Activated T-cell treated with anti-CD3 and anti-CD28 coated beads for 1 hour (primary cell): ENCODE measurements at regions not wholly inside any gene's neighbourhood (a gene's known extent, or its start where the extent isn't known, plus 50 kb on each side); places are given as distances from the start of the nearest gene placed in this dataset.

Experiments used
- DNase-seq: peaks from one replicate; pipeline ENCODE4 v3.0.0-alpha.2; 2020; ENCODE audit warnings: low read depth

DNA sequence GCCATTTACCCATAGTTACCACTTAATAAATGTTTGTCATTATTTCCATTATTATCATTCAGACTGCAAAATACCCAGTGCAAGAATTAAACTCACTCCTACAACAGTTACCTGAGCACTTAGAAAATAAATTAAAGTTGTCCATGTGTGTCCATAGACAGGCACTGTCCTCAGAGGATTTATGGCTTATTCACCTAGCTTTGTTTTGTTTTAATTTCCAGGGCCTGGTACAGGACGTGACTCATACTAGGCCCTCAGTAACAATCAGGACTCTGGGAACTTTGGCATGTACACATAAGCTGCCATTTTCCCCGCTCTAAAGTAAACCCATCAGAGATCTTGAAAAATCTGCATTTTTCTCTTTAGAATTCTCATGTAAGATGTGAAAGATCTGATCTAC is 458.5 kb upstream of the ARRDC4 start:
- no peak for DNase-seq

DNA sequence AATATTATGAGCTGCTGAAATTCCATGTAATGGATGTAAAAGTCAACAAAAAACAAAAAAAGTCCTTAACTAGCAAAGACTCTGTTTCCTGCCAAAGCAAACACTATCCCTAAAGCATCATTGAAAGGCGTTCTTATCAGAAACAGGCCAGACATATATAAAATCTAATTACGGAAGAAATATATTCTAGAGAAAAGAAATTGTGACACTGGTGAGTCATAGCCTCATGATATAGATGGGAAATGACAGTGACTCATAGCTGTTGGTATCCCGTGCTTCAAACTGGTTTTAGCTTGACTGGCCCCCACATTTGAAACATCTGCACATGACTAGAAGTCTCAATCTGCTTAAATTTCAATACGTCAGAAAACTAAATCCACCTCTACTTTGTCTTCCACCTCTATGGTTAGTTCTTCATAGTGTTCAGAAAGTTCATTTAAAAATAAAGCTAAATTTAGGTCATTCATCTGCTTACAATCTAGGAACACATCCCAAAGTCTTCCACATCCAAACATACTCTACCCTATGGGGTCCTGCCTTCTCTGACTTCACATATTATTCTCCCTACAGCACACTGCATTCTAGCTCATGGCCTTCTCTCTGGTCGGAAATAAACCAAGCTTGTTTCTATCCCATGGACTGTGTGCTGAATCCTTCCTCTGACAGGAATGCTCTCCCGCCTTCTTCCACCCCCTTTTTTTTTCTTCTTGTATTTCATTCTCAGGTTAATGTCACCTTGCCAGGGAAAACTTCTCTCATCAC is 456.3 kb upstream of the ARRDC4 start:
- DNase-seq = no peak

DNA sequence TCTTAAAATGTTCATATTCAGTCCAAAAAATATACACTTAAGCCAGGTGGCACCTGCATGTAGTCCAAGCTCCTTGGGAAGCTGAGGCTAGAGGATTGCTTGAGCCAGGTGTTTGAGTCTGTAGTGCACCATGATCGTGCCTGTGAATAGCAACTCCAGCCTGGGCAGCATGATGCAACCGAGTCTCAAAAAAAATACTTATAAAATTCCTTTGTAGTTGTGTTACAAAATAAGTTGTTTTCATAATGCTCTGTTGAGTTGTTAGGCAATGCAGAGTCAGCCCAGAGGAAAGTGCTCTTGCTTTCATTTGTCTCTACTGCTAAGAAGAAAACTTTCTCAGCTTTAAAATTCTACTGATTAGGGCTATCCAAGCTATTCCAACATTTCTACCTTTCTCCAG is 442.8 kb upstream of the ARRDC4 start:
- no peak for DNase-seq

DNA sequence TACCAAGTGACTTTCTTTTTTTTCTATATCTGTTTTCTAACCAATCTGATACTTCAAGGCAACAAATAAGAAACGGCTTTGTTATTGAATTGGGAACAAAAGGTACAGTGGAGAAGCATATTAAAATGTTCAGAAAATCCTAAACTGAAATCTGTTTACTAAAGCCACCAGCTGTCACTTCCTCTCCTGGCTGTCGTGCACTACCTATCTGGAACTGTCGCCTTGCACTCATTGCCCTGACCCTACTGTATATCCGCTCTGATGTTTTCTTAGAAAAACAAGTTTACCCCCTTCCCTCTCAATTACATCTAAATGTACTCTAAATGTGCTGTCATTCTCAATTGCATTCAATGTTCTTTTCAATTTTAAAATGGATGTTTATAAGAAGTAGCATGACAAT is 439.8 kb upstream of the ARRDC4 start:
- no peak for DNase-seq

DNA sequence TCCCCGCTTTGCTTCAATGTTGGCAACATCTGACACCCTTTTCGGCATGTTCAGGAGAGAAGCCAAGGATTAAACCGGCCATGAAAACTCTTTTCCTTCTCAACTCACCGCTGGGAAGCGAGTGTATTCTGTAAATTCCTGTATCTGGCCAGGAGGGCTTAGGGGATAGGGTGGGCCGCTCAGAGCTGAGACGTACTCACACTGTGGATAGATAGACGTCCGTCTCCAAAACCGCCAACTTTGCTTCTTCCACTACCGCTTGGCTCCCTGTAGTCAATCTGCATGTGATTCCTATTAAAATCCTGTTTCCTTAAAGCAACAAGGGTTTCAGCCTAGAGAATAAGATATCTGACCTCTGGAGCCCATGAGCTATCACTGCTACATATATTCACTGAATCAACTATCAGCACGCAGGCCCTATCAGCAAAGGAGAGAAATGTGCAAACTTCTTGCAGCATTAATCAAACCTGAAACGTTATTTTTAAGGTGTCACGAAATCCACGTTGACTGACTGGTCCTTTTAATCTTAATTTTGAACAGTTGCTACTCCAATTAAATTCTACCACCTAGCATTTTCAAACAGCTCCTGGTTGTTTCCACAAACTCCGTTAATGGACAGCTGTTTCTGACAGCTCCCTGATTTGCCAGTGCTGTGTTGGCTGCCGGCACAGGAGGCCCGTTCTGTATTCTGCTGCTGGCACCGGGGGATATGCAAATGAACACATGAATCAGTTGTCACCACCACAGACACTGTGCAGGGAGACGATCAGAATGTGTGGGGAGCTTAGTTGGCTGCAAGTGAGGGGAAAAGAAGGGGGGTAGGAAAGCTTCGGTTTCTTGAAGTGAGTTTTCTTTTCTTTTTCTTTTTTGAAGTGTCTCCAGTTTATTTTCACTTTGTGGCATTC is 438.9 kb upstream of the ARRDC4 start:
- DNase-seq = no peak

DNA sequence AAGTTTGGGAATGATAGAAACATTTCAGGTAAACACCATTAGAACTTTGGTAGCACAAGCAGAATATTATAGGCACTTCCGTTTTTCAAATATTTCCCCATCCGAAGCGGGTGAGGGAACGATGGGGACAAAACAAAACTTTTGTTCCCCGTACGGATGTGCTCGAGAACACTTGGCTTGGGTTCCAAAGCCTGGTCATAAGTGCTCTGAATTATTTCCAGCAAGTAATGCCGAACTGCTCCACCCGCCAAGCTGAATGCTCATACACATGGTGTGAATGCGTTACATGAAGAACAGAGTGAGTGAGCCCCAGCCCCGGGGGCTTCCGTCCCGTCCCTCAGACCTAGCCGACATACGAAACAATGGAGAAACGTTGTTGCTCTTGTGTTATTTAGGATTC is 438.2 kb upstream of the ARRDC4 start:
- no peak for DNase-seq

DNA sequence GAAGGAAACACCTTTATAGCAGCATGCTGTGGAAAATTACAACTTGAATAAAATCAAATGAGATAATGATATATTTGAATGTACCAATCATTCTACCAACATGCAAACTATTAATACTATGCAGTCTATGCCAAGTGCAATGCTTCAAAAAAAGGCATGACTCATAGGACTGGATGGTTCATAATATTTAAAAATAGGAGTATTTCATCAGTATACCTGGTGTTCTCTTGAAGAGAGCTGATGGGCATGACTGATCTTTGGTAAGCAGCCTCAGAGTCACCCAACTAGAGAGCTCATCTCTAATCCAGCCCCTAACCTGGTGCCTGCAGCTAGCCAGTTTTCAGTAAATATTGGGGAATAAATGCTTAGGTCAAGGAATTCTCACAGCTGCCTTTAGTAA is 434.7 kb upstream of the ARRDC4 start:
- DNase-seq = no peak

DNA sequence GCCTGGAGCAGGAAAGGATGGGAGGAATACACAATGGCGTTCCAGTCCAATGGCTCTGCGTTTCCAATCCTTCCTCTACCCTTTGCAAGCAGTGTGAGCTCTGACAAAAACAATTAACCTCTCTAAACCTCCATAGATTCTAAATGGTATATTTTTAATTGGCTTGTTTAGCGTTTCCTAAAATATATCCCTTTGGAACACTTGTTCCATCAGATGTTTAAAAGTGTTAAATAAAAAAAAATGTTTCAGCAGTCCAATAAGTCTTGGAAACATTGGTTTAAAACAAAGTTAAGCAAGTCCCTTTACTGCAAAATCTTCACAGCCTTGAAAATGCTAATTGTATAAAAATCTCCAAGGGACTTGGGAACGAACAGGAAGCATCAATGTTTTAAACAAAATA is 432.3 kb upstream of the ARRDC4 start:
- no peak for DNase-seq

DNA sequence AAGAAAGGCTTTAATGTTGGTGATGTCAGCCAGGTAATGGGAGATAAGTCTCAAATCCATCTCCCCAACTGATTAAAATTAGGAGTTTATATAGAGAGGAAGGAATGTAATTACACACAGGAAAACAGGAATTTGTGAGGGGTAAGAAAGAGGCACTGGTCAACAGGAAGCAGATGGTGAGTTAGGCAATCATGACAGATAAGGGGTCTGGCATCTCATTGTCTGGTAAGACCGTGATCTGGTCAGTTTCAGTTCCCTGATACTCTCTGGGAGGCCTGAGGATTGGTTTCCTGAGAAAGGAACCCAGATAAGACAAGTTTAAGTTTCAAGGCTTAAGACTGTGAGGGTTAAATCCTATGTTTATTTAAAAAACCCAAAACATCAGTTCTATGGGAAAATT is 414.7 kb upstream of the ARRDC4 start:
- no peak for DNase-seq

DNA sequence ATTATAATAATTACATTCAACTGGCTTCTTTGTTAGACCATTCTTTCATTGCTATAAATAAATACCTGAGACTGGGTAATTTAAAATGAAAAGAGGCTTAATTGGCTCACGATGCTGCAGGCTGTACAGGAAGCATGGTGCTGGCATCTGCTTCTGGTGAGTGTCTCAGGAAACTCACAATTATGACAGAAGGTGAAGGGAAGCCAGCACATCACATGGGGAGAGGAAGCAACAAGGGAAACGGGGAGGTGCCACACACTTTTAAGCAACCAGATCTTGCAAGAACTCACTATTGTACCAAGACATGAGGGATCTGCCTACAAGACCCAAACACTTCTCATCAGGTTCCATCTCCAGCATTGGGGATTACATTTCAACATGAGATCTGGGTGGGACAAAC is 413.1 kb upstream of the ARRDC4 start:
- no peak for DNase-seq

DNA sequence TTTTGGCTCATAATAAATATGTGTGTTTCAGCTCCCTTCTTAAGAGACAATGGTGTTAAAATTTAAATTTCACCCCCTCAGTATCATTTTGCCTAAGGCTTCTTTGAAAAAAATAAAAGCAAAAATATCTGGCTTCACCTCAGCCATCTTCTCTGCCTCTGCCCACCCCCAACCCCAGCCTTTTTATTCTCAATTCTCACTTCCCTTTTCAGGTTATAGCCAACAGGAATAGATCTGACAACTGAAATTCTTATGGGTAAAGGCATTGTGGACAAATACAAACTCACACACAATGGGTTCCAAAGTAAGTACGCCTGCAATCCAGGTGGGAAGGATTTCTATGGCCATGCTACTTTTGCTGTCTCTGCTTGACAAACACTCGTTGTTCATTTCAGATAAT is 399.0 kb upstream of the ARRDC4 start:
- DNase-seq = no peak

DNA sequence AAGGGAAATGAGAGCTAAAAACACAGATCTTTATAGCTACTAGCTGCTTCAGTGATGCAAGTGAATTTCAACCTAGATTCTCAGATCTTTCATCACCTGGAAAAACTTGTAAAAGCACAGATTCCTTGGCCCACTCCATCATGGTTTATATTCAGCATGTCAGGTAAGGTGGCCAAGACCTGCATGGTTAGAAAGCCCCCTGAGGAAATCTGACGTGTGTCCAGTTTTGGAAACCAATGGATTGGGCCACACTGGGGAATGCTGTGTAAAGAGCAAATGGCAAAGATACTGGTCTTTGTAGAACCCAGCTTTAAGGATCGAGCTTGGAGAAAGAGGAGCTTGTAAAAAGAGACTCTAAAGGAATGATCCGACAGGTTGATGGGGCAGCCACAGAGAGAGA is 397.0 kb upstream of the ARRDC4 start:
- no peak for DNase-seq

DNA sequence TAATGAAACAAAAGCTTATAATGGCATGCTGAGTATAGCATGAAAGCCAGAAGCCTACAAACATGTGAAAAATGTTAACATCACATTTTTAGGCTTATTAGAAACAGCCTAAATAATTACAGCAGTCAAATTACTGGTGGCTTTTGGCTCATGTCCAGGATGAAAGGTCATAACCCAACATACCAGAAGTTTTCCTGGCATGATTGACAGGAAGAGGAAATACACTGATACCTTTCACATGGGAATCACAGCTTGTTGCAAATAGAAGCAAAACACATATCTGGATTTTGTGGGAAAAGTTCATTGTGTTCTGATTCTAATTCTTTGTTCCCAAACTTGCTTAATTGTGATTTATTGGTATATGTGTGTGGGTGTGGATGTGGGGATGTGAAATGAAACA is 393.5 kb upstream of the ARRDC4 start:
- DNase-seq = no peak

DNA sequence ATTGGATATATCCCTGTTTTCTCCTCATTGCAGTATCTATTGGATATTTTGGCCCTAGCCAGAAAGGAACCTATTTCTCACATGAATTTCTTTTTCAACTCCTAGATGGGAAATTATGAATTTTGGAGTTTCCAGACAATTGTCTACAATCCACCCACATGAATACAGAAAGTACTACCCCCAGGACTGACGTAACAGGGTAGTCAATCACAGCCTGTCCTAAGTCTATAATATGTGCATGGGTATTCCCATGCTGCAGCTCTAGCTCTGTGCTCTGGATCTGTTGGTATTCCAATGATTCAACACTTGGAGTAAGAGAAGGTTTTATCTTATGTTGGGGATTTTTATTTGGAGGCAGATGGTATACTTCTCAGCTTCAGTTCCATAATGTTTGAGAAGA is 393.1 kb upstream of the ARRDC4 start:
- no peak for DNase-seq

DNA sequence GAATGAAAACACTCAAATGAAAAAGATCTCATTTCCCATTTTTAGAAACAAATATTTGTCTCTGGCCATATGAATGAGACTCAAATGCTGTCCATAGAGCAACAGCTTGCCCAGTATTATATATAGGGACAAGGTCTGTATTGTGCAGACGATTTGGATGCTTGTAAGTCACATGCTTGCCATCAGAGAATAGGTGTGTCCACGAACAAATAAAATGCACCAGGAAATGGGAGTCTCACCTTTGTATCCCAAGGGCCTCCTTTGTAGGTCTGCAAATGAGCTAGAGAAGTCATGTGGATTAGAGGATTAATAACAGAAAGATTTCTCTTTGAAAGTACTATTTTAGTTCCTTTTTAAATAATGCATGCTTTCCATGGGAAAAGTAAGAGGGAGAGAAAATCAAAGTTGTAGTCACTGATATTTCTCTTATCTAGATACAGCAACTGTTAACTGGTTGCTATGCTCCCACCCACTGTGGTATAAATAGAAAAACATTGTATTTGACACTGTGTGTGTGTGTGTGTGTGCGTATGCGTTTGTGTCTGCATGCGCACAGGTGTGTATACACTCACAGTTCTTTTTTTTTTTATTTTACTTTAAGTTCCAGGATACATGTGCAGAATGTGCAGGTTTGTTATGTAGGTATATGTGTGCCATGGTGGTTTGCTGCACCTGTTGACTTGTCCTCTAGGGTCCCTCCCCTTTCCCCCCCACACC is 383.4 kb upstream of the ARRDC4 start:
- no peak for DNase-seq

DNA sequence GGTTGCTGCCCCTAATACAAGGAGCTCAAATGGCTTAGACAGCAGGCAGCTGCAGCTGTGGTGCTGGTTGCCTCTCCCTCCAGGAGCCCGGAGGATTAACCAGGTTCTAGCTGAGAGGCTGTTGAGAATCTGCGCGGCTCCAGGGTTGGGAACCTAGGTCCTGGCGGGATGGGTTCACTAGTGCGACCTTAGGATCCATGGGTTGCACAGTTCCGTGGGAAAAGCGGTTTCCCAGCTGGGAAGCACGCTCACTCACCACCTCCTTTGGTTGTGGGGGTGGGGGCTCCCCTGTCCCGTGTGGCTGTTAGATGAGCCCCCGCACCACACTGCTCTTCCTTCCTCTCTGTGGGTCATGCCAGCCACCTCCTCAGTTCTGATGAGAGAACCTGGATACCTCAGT is 375.1 kb upstream of the ARRDC4 start:
- no peak for DNase-seq

DNA sequence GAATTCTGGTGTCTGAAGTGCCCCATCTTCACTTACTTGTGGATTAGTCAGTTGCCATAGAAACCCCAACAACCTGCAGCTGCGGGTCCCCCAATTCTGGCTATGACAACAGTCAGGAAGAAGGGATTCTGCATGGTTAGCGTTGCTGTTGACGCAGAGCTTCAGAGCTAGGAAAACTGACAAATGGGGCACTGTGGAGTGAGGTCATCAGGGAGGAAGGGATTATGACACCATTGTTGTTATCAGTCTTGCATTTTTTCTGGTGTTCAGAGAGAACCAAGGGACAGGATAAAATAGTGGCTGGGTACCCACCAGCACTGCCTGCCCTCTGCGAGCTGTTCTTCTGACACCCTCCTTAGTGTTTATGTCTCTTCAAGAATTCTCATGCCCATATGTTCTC is 367.7 kb upstream of the ARRDC4 start:
- DNase-seq = no peak

DNA sequence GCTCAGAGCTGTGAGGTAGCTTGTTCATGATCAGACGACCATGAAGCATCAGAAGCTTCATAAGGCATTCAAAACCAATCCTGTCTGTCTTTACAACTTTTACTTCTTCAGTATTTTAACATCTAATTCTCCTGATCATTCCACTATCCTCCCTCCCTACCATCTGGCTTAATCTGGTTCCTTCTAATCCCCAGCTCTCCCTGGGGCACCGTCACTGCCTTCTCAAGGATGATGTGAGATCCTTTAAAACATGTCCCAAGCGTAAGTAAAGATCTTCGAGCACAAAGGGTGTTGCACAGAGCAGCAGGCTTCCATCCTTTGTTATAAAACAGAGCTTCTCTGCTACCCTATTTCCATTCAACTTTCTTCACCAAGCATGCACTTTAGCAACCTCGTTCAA is 362.7 kb upstream of the ARRDC4 start:
- DNase-seq = no peak

DNA sequence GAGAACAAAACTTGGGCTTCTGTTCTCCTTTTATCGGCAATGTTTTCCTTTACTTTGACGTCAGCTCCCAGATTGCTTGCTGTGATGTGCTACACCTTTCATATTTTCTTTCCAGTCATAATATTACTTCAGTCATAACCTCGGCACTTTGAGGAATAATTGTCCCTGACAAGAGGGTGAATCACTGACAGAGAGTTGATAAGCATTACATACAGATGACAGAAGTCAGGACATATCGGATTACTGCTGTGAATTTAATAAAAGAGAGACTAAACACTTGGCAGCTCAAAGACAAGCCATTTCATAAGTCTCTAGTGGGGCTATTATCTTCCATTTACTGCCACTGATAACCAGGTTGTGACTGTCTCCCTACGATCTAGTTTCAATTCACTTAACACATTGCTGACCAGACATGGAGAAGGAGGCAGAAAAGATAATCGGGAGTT is 362.1 kb upstream of the ARRDC4 start:
- no peak for DNase-seq

DNA sequence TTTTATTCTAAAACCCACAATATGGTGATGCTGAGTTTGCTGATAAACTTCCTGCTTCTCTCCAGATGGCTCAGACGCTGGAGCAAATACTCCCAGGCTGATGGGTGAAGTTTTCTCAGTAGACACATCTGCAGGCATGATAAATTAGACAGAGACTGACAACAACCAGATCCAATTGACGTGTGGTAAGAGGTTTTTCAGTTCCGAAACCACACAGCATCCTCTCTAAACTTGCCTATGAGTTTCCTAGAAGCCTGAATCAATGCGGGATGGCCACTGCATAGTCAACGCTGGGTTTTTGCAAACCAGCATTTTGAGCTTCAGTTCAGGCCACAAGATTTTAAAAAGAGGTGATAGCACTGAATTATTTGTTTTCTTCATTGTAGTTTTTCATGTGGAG is 360.3 kb upstream of the ARRDC4 start:
- no peak for DNase-seq

DNA sequence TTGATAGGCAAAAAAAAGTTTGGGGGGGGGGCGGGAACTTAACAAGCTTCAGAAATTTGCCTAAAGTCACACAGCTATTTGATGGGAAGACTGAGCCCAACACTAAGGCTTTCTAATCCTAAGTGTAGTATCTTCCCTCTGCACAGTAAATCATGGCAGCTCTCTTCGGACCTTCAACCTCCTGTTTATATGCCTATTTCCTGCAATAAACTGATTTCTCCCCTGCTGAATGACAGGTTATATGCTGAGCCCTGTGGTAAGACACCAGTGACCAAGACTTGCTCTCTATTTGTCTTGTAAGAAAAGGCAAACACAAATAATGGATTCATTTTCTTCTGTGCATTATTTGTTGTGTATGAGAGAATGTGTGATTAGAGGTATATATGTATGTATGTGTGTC is 355.8 kb upstream of the ARRDC4 start:
- no peak for DNase-seq

DNA sequence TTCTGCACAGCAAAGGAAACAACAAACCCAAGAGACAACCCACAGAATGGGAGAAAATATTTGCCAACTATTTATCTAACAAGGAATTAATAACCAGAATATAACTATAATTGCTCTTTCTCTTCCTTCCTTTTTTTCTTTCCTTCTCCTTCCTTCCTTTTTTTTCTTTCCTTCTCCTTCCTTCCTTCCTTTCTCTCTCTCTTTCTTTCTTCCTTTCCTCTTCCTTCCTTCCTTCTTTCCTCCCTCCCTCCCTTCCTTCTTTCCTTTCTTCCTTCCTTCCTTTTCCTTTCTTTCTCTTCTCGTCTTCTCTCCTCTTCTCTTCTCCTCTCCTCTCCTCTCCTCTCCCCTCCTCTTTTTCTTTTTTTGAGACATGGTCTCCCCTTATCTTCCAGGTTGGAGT is 345.4 kb upstream of the ARRDC4 start:
- DNase-seq = no peak

DNA sequence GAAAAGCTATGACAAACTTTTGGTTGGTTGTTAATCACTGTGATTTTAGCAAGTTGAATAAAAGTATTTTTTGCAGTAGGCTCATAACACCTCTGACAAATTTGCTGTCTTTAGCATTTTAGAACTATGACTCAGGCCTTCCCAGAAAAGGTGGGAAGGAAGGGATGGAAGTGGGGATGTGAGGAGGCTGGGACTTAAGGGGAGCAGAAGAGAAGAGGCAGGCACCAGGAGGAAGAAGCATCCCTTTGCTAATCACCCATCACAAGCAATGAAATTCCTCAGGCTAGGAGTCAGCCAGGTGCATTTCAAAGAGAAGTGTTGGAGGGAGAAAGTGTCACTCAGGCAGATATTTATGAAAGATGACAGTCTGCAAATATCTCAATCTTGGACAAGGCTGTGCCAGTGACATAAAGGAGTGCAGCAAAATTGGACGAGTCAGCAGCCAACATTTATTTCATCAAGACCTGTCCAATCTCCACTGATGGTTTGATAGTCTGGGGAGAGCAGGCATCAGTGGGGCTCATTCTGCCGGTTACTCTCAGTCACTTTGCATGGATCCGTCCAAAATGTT is 337.3 kb upstream of the ARRDC4 start:
- no peak for DNase-seq
